H9 (cell line): ENCODE measurements at regions not wholly inside any gene's neighbourhood (a gene's known extent, or its start where the extent isn't known, plus 50 kb on each side); places are given as distances from the start of the nearest gene placed in this dataset.

ENCODE experiments used
- DNase-seq: peaks from one replicate; pipeline ENCODE4 v3.0.0-alpha.2; 2017
- H2AFZ ChIP-seq: one replicate; pipeline ENCODE4 v1.6.1; 2013; ENCODE audit warnings: mild to moderate bottlenecking, low read length, control low read depth, moderate library complexity
- H2AK5ac ChIP-seq: 2 replicates; pipeline ENCODE4 v1.6.1; 2013; ENCODE audit warnings: low read length, control low read depth, mixed read lengths; ENCODE audit not compliant: insufficient read length
- H2BK120ac ChIP-seq: one replicate; pipeline ENCODE4 v1.6.1; 2013; ENCODE audit warnings: low read depth, mild to moderate bottlenecking, low read length, control low read depth, inconsistent platforms; ENCODE audit not compliant: poor library complexity, severe bottlenecking
- H2BK12ac ChIP-seq: 2 replicates; pipeline ENCODE4 v1.6.1; 2013; ENCODE audit warnings: low read length, control low read depth, mixed read lengths, low read depth; ENCODE audit not compliant: insufficient read length
- H2BK15ac ChIP-seq: 2 replicates; pipeline ENCODE4 v1.6.1; 2013; ENCODE audit warnings: low read depth, low read length, control low read depth
- H2BK20ac ChIP-seq: one replicate; pipeline ENCODE4 v1.6.1; 2013; ENCODE audit warnings: low read depth, mild to moderate bottlenecking, low read length, control low read depth, inconsistent platforms; ENCODE audit not compliant: poor library complexity, severe bottlenecking
- H2BK5ac ChIP-seq: 2 replicates; pipeline ENCODE4 v1.6.1; 2013; ENCODE audit warnings: low read length, control low read depth, mixed read lengths; ENCODE audit not compliant: insufficient read length
- H3K14ac ChIP-seq: 2 replicates; pipeline ENCODE4 v1.6.1; 2013; ENCODE audit warnings: low read length, control low read depth; ENCODE audit not compliant: insufficient read depth
- H3K18ac ChIP-seq: 2 replicates; pipeline ENCODE4 v1.6.1; 2013; ENCODE audit warnings: low read depth, mild to moderate bottlenecking, mixed read lengths, low read length, control low read depth; ENCODE audit not compliant: insufficient read length
- H3K23ac ChIP-seq: 2 replicates; pipeline ENCODE4 v1.6.1; 2013; ENCODE audit warnings: low read length, control low read depth, mixed read lengths, low read depth; ENCODE audit not compliant: insufficient read length
- H3K23me2 ChIP-seq: 2 replicates; pipeline ENCODE4 v1.6.1; 2013; ENCODE audit warnings: low read depth, mild to moderate bottlenecking, mixed read lengths, low read length, control low read depth; ENCODE audit not compliant: insufficient read length, poor library complexity, severe bottlenecking
- H3K27ac ChIP-seq: 2 replicates; pipeline ENCODE4 v1.5.1; 2013; ENCODE audit warnings: low read length, control low read depth, mixed read lengths, low read depth; ENCODE audit not compliant: insufficient read length
- H3K27me3 ChIP-seq: 2 replicates; pipeline ENCODE4 v1.6.1; 2013; ENCODE audit warnings: low read length, control low read depth, inconsistent platforms; ENCODE audit not compliant: insufficient read depth
- H3K4ac ChIP-seq: 2 replicates; pipeline ENCODE4 v1.6.1; 2013; ENCODE audit warnings: low read depth, mild to moderate bottlenecking, control low read depth, inconsistent platforms, low read length, moderate library complexity
- H3K4me1 ChIP-seq: 2 replicates; pipeline ENCODE4 v1.6.1; 2013; ENCODE audit warnings: low read length, control low read depth, inconsistent platforms; ENCODE audit not compliant: insufficient read depth
- H3K4me2 ChIP-seq: 2 replicates; pipeline ENCODE4 v1.6.1; 2013; ENCODE audit warnings: low read length, control low read depth, mixed read lengths; ENCODE audit not compliant: insufficient read length, insufficient read depth
- H3K56ac ChIP-seq: 2 replicates; pipeline ENCODE4 v1.6.1; 2013; ENCODE audit warnings: low read depth, mild to moderate bottlenecking, mixed read lengths, low read length, control low read depth; ENCODE audit not compliant: insufficient read length
- H3K79me1 ChIP-seq: 2 replicates; pipeline ENCODE4 v1.6.1; 2013; ENCODE audit warnings: low read depth, mild to moderate bottlenecking, moderate library complexity, low read length, control low read depth, inconsistent platforms; ENCODE audit not compliant: insufficient read depth, poor library complexity, severe bottlenecking
- H3K79me2 ChIP-seq: 2 replicates; pipeline ENCODE4 v1.6.1; 2013; ENCODE audit warnings: low read length, control low read depth, inconsistent platforms; ENCODE audit not compliant: insufficient read depth
- H3K9ac ChIP-seq: 2 replicates; pipeline ENCODE4 v1.6.1; 2013; ENCODE audit warnings: low read length, control low read depth, mixed read lengths; ENCODE audit not compliant: insufficient read length; ENCODE audit errors: extremely low read depth
- H3K9me3 ChIP-seq: one replicate; pipeline ENCODE4 v1.6.1; 2013; ENCODE audit warnings: low read depth, low read length, inconsistent platforms; ENCODE audit not compliant: control insufficient read depth
- H3T11ph ChIP-seq: one replicate; pipeline ENCODE4 v1.6.1; 2013; ENCODE audit warnings: mild to moderate bottlenecking, low read length, control low read depth, inconsistent platforms
- H4K20me1 ChIP-seq: one replicate; pipeline ENCODE4 v1.6.1; 2013; ENCODE audit not compliant: control insufficient read depth, insufficient read length, insufficient read depth
- H4K5ac ChIP-seq: 2 replicates; pipeline ENCODE4 v1.6.1; 2013; ENCODE audit warnings: low read depth, mild to moderate bottlenecking, mixed read lengths, low read length, control low read depth; ENCODE audit not compliant: insufficient read length
- H4K8ac ChIP-seq: replicated peaks from 2 replicates; pipeline ENCODE4 v1.6.1; 2013; ENCODE audit warnings: low read length, control low read depth, mixed read lengths, low read depth; ENCODE audit not compliant: insufficient read length
- H4K91ac ChIP-seq: 2 replicates; pipeline ENCODE4 v1.6.1; 2013; ENCODE audit warnings: low read depth, mild to moderate bottlenecking, moderate library complexity, mixed read lengths, low read length, control low read depth; ENCODE audit not compliant: insufficient read length
- H3K27ac Mint-ChIP-seq, 3 experiments: 2 replicates in 2 of 3; 3 replicates in 1 of 3; pipeline ENCODE4 v1.8.0; 2020 to 2021; ENCODE audit warnings: mixed read lengths in 3 of 3, mild to moderate bottlenecking in 1 of 3, moderate library complexity in 1 of 3
- H3K27me3 Mint-ChIP-seq: 2 replicates; pipeline ENCODE4 v1.8.0; 2021; ENCODE audit warnings: low read depth, mild to moderate bottlenecking, moderate library complexity, mixed read lengths
- H3K36me3 Mint-ChIP-seq, 3 experiments: 2 replicates in 2 of 3; 3 replicates in 1 of 3; pipeline ENCODE4 v1.8.0; 2020 to 2021; ENCODE audit warnings: low read depth in 3 of 3, mixed read lengths in 3 of 3; ENCODE audit not compliant: insufficient read depth in 1 of 3
- H3K4me1 Mint-ChIP-seq, 2 experiments: 2 replicates each; pipeline ENCODE4 v1.8.0; 2020; ENCODE audit warnings: mixed read lengths in 2 of 2
- H3K4me3 Mint-ChIP-seq, 2 experiments: 2 replicates in 1 of 2; 3 replicates in 1 of 2; pipeline ENCODE4 v1.8.0; 2020 to 2021; ENCODE audit warnings: mild to moderate bottlenecking in 2 of 2, mixed read lengths in 2 of 2, moderate library complexity in 1 of 2
- H3K9me3 Mint-ChIP-seq, 2 experiments: 2 replicates in 1 of 2; 3 replicates in 1 of 2; pipeline ENCODE4 v1.8.0; 2020; ENCODE audit warnings: mild to moderate bottlenecking in 2 of 2, mixed read lengths in 2 of 2, moderate library complexity in 1 of 2
- WGBS: extraction: QIAGEN DNeasy Blood & Tissue Kit; methylation state at CpG from one replicate; pipeline ENCODE4 v1.1.7; 2013; ENCODE audit warnings: missing lambda C conversion rate, low lambda C conversion rate, mixed read lengths; ENCODE audit not compliant: insufficient read length; ENCODE audit errors: extremely low coverage; 5-methylcytosine and 5-hydroxymethylcytosine counted together
- TF ChIP-seq, protein P1 (sequence below): fragments of 200-600 bp; sonication (generic); conservative IDR thresholded peaks from 3 replicates; pipeline ENCODE4 v1.8.0; 2021; ENCODE audit warnings: antibody characterized with exemption, mild to moderate bottlenecking

DNA sequence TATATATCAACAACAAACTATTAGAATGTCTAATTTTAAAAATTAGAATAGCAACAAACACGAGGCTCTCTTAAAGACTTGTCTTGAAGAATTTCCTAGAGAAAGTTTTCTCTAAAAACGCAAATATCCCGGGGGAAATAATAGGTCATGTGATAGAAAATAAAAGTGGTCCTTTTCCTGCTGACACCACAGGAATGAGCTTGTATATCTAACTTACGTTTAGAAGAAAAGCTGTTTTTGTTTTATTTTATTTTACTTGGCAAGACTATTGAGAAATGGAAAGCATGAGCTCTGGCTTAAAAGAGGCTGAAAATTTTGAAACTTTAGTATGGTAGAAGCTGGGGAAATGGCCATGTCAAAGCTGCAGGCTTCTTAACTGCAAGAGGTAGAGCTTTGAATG lies 465.0 kb downstream of the AGTPBP1 start:
- TF ChIP-seq, protein P1, sequence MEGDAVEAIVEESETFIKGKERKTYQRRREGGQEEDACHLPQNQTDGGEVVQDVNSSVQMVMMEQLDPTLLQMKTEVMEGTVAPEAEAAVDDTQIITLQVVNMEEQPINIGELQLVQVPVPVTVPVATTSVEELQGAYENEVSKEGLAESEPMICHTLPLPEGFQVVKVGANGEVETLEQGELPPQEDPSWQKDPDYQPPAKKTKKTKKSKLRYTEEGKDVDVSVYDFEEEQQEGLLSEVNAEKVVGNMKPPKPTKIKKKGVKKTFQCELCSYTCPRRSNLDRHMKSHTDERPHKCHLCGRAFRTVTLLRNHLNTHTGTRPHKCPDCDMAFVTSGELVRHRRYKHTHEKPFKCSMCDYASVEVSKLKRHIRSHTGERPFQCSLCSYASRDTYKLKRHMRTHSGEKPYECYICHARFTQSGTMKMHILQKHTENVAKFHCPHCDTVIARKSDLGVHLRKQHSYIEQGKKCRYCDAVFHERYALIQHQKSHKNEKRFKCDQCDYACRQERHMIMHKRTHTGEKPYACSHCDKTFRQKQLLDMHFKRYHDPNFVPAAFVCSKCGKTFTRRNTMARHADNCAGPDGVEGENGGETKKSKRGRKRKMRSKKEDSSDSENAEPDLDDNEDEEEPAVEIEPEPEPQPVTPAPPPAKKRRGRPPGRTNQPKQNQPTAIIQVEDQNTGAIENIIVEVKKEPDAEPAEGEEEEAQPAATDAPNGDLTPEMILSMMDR = no peak
- Mint-ChIP-seq H3K4me3 (no peak overlapping the region), H3K27me3 (peaks cover 9% of the 10 kb centered on the region), H3K9me3 (peaks cover 7 to 9% of the 10 kb centered on the region in 2 experiments; a peak in 4 of 5 replicates), H3K36me3 (peaks cover 1 to 8% (median 3%) of the 10 kb centered on the region in 3 experiments; a peak in 5 of 7 replicates), H3K4me1 (peaks cover 9% of the 10 kb centered on the region in 2 experiments), H3K27ac (no peak overlapping the region)
- Histone ChIP-seq H3K9me3 (no peaks in the 10 kb centered on the region), H3K4me2 (no peak overlapping the region), H3K56ac (no peak overlapping the region), H3K27ac (no peak overlapping the region), H3K23ac (no peak overlapping the region), H2BK15ac (no peak overlapping the region), H4K20me1 (no peaks in the 10 kb centered on the region), H2BK120ac (no peak overlapping the region), H4K8ac (no peak overlapping the region), H3K4ac (no peak overlapping the region), H3T11ph (no peak overlapping the region), H2AFZ (no peak overlapping the region), H3K18ac (no peak overlapping the region), H3K79me2 (no peaks in the 10 kb centered on the region), H3K79me1 (no peaks in the 10 kb centered on the region), H4K5ac (no peak overlapping the region), H3K4me1 (no peaks in the 10 kb centered on the region), H3K9ac (no peak overlapping the region), H4K91ac (no peak overlapping the region), H3K23me2 (no peaks in the 10 kb centered on the region), H3K14ac (no peak overlapping the region), H2BK20ac (no peak overlapping the region), H2AK5ac (no peak overlapping the region), H2BK5ac (no peak overlapping the region), H3K27me3 (no peaks in the 10 kb centered on the region; the same call in 1 of the 2 replicates), H2BK12ac (no peak overlapping the region)
- DNase-seq = no peak
- no CpG with 5 or more reads among the region's 4 CpGs for WGBS
